BLaER1 treated with 17β-estradiol and CSF1 and Interleukin-3, amounts not matched to agents 10 nM and 100 nM (cell line): ENCODE measurements at regions not wholly inside any gene's neighbourhood (a gene's known extent, or its start where the extent isn't known, plus 50 kb on each side); places are given as distances from the start of the nearest gene placed in this dataset.
A peak's percentile ranks its signal among the peaks of the same experiment; 100 is the strongest.

Experiments used
- H3K27ac ChIP-seq, 11 experiments: shearing (Covaris generic); formaldehyde crosslinking; 2 replicates each; pipeline ENCODE4 v1.8.1; 2022
- H3K27me3 ChIP-seq, 11 experiments: shearing (Covaris generic); formaldehyde crosslinking; 2 replicates each; pipeline ENCODE4 v1.8.1; 2022
- H3K36me3 ChIP-seq, 11 experiments: shearing (Covaris generic); formaldehyde crosslinking; 2 replicates each; pipeline ENCODE4 v1.8.1; 2022
- H3K4me1 ChIP-seq, 10 experiments: shearing (Covaris generic); formaldehyde crosslinking; 2 replicates each; pipeline ENCODE4 v1.8.1; 2022
- H3K4me2 ChIP-seq, 11 experiments: shearing (Covaris generic); formaldehyde crosslinking; 2 replicates each; pipeline ENCODE4 v1.8.1; 2022
- H3K4me3 ChIP-seq, 10 experiments: shearing (Covaris generic); formaldehyde crosslinking; 2 replicates each; pipeline ENCODE4 v1.8.1; 2022
- H3K9ac ChIP-seq, 11 experiments: shearing (Covaris generic); formaldehyde crosslinking; 2 replicates each; pipeline ENCODE4 v1.8.1; 2022
- H3K9me3 ChIP-seq, 11 experiments: shearing (Covaris generic); formaldehyde crosslinking; replicated peaks in 1 of 11; 2 replicates each; pipeline ENCODE4 v1.8.1; 2022
- H4K20me1 ChIP-seq, 11 experiments: shearing (Covaris generic); formaldehyde crosslinking; 2 replicates each; pipeline ENCODE4 v1.8.1; 2022
- Cebpa-rat ChIP-seq, 11 experiments: shearing (Covaris generic); IDR thresholded peaks; 2 replicates each; pipeline ENCODE4 v1.8.1; 2022

- no peak for TF ChIP-seq Cebpa-rat (IDR thresholded peaks at IDR 0.05)
- H3K9me3 ChIP-seq = no peaks in the 10 kb centered on the region
- no peak overlapping the region for H3K4me3 ChIP-seq
Measured at GRCh38 chr4:181202240-181202639, 1041.0 kb upstream of the TENM3 start.

GRCh38 chr4:181204109-181204508, 1039.1 kb upstream of the TENM3 start:
- no peaks in the 10 kb centered on the region for H3K9me3 ChIP-seq

More at GRCh38 chr4:181202240-181202639, 1041.0 kb upstream of the TENM3 start:
- Histone ChIP-seq H3K9ac (0 out of 22 replicates have a peak overlapping the region, but pooled peaks of 1 of the 11 experiments have one; percentile 14), H4K20me1 (no peaks in the 10 kb centered on the region), H3K27ac (no peak overlapping the region; a peak in 1 of 22 replicates), H3K36me3 (no peaks in the 10 kb centered on the region), H3K4me1 (peaks cover 0 to 14% (median 8%) of the 10 kb centered on the region in 10 experiments; a peak in 13 of 20 replicates), H3K4me2 (peak overlapping the region in 8 of 11 experiments; percentile 2 to 64 (median 39); a peak in 14 of 22 replicates), H3K27me3 (no peaks in the 10 kb centered on the region)

GRCh38 chr4:181213551-181213950, 1029.7 kb upstream of the TENM3 start:
- no peaks in the 10 kb centered on the region for H3K9me3 ChIP-seq
- no peaks in the 10 kb centered on the region for H3K27me3 ChIP-seq
- no peaks in the 10 kb centered on the region for H3K36me3 ChIP-seq
- H3K27ac ChIP-seq = no peak overlapping the region
- H3K4me1 ChIP-seq = peaks cover 0 to 8% (median 0%) of the 10 kb centered on the region in 10 experiments; a peak in 5 of 20 replicates
- no peak for TF ChIP-seq Cebpa-rat (IDR thresholded peaks at IDR 0.05)
- no peak overlapping the region for H3K9ac ChIP-seq
- no peaks in the 10 kb centered on the region for H4K20me1 ChIP-seq
- H3K4me3 ChIP-seq = no peak overlapping the region
- H3K4me2 ChIP-seq = peak overlapping the region in 3 of 11 experiments; percentile 2 to 6 (median 3); a peak in 2 of 22 replicates

More at GRCh38 chr4:181204109-181204508, 1039.1 kb upstream of the TENM3 start:
- Histone ChIP-seq H3K9ac (no peak overlapping the region), H4K20me1 (no peaks in the 10 kb centered on the region), H3K4me1 (peaks cover 0 to 14% (median 8%) of the 10 kb centered on the region in 10 experiments; a peak in 13 of 20 replicates), H3K4me3 (no peak overlapping the region), H3K27me3 (no peaks in the 10 kb centered on the region), H3K36me3 (no peaks in the 10 kb centered on the region), H3K27ac (no peak overlapping the region), H3K4me2 (no peak overlapping the region)
- TF ChIP-seq Cebpa-rat (IDR thresholded peaks at IDR 0.05) = no peak

- Histone ChIP-seq H3K4me3 (no peak overlapping the region), H3K27me3 (no peaks in the 10 kb centered on the region), H3K36me3 (no peaks in the 10 kb centered on the region), H3K9ac (no peak overlapping the region), H3K4me2 (no peak overlapping the region), H3K9me3 (no peaks in the 10 kb centered on the region), H3K4me1 (peaks cover 0 to 8% (median 0%) of the 10 kb centered on the region in 10 experiments; a peak in 5 of 20 replicates), H4K20me1 (no peaks in the 10 kb centered on the region), H3K27ac (no peak overlapping the region)
- TF ChIP-seq Cebpa-rat (IDR thresholded peaks at IDR 0.05) = no peak
Measured at GRCh38 chr4:181216501-181216900, 1026.7 kb upstream of the TENM3 start.

- no peaks in the 10 kb centered on the region for H3K36me3 ChIP-seq
- H3K4me3 ChIP-seq = no peak overlapping the region
- TF ChIP-seq Cebpa-rat (IDR thresholded peaks at IDR 0.05) = no peak
- H3K27me3 ChIP-seq = no peaks in the 10 kb centered on the region
- no peaks in the 10 kb centered on the region for H3K4me1 ChIP-seq
- no peak overlapping the region for H3K4me2 ChIP-seq
- no peaks in the 10 kb centered on the region for H3K9me3 ChIP-seq
- H3K27ac ChIP-seq = no peak overlapping the region
- no peak overlapping the region for H3K9ac ChIP-seq
- no peaks in the 10 kb centered on the region for H4K20me1 ChIP-seq
Measured at GRCh38 chr4:181219783-181220416, 1023.3 kb upstream of the TENM3 start.

- H3K4me2 ChIP-seq = no peak overlapping the region
- H3K9me3 ChIP-seq = no peaks in the 10 kb centered on the region
- H3K27ac ChIP-seq = no peak overlapping the region
- H3K36me3 ChIP-seq = no peaks in the 10 kb centered on the region
- no peaks in the 10 kb centered on the region for H3K4me1 ChIP-seq
- H4K20me1 ChIP-seq = no peaks in the 10 kb centered on the region
- TF ChIP-seq Cebpa-rat (IDR thresholded peaks at IDR 0.05) = no peak
- no peak overlapping the region for H3K9ac ChIP-seq
- H3K27me3 ChIP-seq = no peaks in the 10 kb centered on the region
- no peak overlapping the region for H3K4me3 ChIP-seq
Measured at GRCh38 chr4:181224852-181225251, 1018.4 kb upstream of the TENM3 start.

GRCh38 chr4:181225616-181226261, 1017.5 kb upstream of the TENM3 start:
- H3K9me3 ChIP-seq = no peaks in the 10 kb centered on the region
- no peaks in the 10 kb centered on the region for H3K27me3 ChIP-seq
- H4K20me1 ChIP-seq = no peaks in the 10 kb centered on the region
- TF ChIP-seq Cebpa-rat (IDR thresholded peaks at IDR 0.05) = no peak
- H3K27ac ChIP-seq = no peak overlapping the region
- no peaks in the 10 kb centered on the region for H3K4me1 ChIP-seq
- no peak overlapping the region for H3K4me2 ChIP-seq
- H3K9ac ChIP-seq = no peak overlapping the region
- no peaks in the 10 kb centered on the region for H3K36me3 ChIP-seq
- no peak overlapping the region for H3K4me3 ChIP-seq

GRCh38 chr4:181234951-181235680, 1008.1 kb upstream of the TENM3 start:
- Histone ChIP-seq H3K9me3 (no peaks in the 10 kb centered on the region), H3K27ac (no peak overlapping the region), H3K4me1 (no peaks in the 10 kb centered on the region), H3K4me2 (no peak overlapping the region), H3K4me3 (no peak overlapping the region), H3K9ac (no peak overlapping the region), H3K36me3 (no peaks in the 10 kb centered on the region), H4K20me1 (no peaks in the 10 kb centered on the region), H3K27me3 (no peaks in the 10 kb centered on the region)
- TF ChIP-seq Cebpa-rat (IDR thresholded peaks at IDR 0.05) = no peak

- no peaks in the 10 kb centered on the region for H4K20me1 ChIP-seq
Measured at GRCh38 chr4:181245326-181245725, 997.9 kb upstream of the TENM3 start.

More at GRCh38 chr4:181245326-181245725, 997.9 kb upstream of the TENM3 start:
- Histone ChIP-seq H3K27ac (no peak overlapping the region), H3K4me1 (peaks cover 0 to 7% (median 0%) of the 10 kb centered on the region in 10 experiments; a peak in 1 of 20 replicates), H3K27me3 (no peaks in the 10 kb centered on the region), H3K9ac (no peak overlapping the region), H3K36me3 (no peaks in the 10 kb centered on the region), H3K4me2 (no peak overlapping the region), H3K4me3 (no peak overlapping the region), H3K9me3 (0 out of 22 replicates have a peak, but pooled peaks cover 0 to 7% (median 0%) of the 10 kb centered on the region in 11 experiments)
- no peak for TF ChIP-seq Cebpa-rat (IDR thresholded peaks at IDR 0.05)
